ENCODE measurements at regions not wholly inside any gene's neighbourhood (a gene's known extent, or its start where the extent isn't known, plus 50 kb on each side); places are given as distances from the start of the nearest gene placed in this dataset.

GRCh38 chr15:89421219-89421618, 75.2 kb downstream of the RHCG start:
- DNase-seq = no peak

- DNase-seq = peak; percentile 52 to 60
Measured at GRCh38 chr15:89419370-89419984, 76.9 kb downstream of the RHCG start.

DNA sequence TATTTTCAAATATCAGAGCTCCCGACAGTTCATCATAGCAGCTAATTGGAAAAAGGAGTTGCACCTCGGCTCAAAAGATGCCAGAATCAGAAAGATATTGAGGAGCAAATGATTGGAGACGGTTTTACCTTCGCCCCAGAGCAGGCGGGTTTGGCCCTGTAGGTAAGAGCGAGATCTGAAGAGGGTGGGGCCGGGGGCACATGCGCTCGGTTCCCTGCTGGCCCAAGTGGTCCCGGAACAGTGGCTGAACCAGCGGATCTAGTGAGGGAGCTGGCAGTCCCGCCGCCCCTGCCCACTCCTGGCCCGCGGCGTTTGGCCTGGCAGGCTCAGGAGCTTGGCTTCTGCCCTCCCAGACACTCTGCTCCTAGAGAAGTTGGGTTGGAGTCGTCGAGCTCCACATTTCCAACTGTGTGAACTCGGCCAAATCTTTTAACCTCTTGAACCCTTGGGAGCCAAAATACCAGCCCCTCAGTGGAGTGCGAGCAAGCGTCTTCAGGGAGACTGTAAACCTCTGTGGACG, 79.1 kb downstream of the RHCG start:
- DNase-seq = no peak

DNA sequence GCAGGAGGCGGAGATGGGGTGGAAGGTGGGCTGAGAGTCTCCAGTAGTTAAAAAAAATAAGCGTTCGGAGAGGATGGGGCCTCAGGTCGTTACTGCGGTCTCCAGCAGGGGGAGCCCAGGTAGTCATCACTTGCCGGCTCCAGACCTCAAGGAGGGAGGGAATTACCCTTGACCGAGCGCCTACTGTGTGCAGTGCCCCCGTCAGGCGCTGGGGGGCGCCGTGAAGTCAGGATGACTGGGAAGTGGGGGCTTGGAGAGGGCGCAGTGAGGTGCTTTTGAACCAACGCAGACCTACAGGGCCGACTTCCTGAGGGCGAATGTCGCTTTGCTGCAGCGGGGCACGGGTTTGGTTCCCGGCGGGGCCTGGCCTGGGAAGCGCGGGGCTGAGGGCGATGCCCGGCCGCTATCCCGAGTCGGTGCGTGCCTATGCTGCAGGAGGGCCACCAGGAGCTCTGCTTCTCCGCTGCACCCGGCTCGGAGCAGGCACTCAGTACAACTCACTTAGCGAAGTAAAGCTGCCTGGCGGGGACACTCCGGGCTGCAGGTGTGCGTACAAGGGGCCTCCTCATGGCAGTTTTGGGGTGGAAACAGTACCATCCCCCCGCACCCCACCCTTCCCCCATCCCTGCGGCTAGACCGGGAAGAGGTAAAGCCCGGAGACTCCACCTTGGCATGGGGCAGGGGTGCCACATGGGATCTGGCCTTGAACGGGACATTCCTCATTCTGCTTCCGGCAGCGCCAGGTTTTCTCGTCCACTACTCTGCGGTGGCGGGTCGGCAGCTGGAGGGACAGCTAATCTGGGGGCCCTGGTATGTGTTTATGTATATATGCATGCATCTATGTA, 79.8 kb downstream of the RHCG start:
- DNase-seq = peak; percentile 92 to 93

- no peak for DNase-seq
Measured at GRCh38 chr15:89414571-89414970, 79.9 kb upstream of the POLG start.

- no peak for DNase-seq
Measured at GRCh38 chr15:89413877-89414276, 79.3 kb upstream of the POLG start.

GRCh38 chr15:89412905-89413411, 78.3 kb upstream of the POLG start:
- DNase-seq = no peak

DNA sequence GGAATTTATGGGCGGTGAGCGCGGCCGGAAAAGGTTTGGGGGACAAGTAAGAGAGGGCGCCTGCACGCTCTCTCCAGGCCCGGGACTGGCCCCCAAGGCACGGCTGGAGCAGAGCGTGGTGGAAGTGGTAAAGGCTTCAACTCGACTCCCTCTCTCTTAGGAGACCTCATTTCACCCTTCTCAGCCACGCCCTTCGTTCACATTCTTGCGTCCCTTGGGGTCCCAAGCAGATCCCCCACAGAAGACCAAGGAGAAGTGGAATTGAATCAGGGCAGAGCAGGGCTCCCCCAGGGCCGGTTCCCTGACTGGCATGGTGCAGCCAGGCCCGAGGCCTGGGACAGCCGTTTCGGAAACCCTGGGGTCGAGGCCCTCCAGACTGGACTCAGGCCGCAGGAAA, 75.4 kb upstream of the POLG start:
- DNase-seq = peak in 1 of 2 experiments; percentile 28

DNA sequence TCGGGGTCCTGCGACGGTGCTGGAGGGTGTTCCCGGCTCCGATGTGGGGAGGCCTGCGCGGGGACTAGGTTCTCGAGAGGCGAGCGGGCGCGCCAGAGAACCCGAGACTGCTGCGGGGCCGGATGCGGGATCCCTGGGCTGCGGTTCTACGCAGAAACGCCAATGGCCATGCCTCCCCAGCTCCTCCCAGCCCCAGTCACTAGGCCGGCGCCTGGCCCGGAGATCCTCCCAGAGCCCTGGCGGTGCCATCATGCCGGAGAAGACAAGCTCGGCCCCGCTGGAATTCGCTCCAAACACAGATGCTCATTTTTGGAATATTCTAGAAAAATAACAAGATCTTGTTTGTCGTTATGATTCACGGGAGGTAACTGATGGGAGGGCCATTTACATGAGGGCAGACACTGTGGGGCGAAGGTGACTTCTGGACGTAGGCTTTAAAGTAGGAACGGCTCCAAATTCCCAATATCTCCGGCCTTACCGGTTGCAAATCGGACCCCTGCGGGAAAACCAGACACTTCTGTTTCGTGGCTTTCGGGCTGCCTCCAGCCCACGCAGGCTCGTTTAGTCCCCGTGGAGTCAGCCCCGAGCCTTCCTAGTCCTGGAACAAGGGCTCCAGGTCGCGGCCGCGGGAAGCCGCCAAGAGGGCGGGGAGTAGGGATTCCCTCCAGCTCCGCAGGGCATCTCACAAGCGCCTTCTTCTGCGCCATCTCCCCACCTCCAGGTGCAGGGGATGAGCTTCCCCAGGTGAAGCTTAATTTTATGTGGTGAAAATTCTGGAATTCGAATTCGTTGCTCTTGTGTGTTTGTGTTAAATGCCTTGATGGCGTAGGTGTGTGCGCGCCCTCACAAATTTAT, 74.8 kb upstream of the POLG start:
- DNase-seq = peak; percentile 32 to 42

DNA sequence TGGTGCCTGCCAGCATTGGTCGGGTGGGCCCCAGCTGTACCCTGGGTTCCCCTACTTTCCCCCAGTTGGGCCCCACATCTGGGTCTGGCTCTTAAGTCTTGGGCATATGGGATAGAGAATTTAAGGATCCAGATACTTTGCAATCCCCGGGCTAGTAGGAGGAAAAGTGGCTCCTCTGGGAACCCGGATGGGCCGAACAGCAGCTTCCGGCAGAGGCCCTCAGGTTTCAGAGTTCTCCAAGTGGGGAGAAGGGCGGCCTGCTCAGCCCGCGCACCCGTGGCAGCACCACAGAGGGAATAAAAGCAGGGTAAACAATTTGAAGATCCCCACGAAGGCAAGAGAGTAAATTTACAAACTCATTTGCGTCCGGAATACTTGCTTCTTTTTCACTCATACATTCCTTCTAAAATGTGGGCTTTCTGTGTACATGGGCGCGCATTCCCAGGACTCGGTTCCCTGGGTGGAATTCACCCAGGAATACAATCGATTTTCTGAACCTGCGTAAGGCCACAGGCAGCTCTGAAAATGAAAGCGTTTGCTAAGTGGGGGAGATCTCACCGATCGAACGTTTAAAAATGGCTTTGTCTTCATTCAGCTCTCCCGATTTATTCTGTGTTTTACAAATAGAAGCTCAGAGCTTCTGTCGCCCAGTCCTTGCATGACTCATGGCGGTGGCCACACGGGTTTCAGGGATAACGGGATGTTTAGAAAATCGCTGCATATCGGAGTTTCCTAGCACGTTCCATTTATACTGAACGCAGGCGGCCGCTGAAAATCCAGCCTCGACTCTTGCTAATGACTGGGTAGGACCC, 74.0 kb upstream of the POLG start:
- DNase-seq = peak; percentile 34 to 35

GRCh38 chr15:89406940-89407607, 72.5 kb upstream of the POLG start:
- DNase-seq = peak; percentile 41 to 50

DNA sequence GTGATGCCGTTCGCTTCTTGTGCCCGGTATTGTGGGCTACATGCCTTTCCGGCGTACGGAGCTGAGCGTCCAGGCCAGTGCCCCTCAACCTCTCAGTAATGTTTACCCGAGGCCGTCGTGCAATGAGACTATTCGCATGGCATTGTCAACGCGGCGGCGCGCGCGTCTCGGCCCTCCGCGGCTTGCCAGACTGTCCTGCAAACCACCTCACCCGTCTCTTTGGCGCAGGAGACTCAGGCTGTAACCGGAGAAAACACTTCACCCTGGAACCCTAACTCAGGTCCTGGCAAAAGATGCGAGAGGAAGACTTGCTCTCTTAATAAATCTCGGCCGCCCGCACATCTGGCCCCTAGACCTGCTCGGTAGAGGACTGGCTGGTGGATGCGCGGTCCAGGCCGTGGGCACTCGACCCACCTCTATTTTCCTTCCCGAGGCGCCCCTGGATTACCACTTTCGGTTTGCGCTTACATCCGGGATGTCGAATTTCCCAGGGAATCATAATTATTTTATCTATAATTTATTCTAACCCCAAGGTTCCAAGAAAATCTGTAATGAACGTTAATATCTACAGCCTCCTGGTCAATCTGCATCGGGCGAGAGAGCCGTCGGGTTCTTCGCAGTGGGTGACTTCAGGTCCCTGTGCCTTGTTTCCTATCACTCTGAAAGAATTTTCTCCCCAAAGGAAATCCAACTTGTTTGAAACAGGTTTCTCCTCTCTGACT, 71.8 kb upstream of the POLG start:
- DNase-seq = peak in 1 of 2 experiments; percentile 32

- DNase-seq = no peak
Measured at GRCh38 chr15:89405494-89405893, 70.9 kb upstream of the POLG start.

DNA sequence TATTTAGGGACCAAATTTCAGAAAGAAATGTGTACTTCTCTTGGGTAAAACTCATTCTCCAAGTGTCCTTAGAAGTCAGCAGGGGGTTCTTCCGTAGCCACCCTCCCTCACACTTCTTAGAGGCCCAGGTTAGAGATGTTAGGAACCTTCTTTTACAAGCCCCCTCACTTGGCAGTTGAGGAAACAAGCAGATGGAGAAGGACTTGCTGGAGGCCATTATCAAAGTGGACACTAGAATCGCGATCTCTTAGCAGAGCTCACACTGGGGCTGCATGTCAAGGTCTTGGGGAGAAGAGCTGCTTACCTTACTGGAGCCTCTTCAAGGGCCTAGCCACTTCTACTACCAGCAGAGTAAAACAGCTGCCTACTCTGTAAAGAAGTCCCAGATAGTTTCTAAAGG, 69.4 kb upstream of the POLG start:
- no peak for DNase-seq

- DNase-seq = no peak
Measured at GRCh38 chr15:89402518-89402805, 67.8 kb upstream of the POLG start.

- DNase-seq = no peak
Measured at GRCh38 chr15:89401631-89402517, 67.2 kb upstream of the POLG start.

- DNase-seq = no peak
Measured at GRCh38 chr15:89400782-89401545, 66.3 kb upstream of the POLG start.

GRCh38 chr15:89400116-89400781, 65.6 kb upstream of the POLG start:
- no peak for DNase-seq
